ENCODE measurements at regions not wholly inside any gene's neighbourhood (a gene's known extent, or its start where the extent isn't known, plus 50 kb on each side); places are given as distances from the start of the nearest gene placed in this dataset.

DNA sequence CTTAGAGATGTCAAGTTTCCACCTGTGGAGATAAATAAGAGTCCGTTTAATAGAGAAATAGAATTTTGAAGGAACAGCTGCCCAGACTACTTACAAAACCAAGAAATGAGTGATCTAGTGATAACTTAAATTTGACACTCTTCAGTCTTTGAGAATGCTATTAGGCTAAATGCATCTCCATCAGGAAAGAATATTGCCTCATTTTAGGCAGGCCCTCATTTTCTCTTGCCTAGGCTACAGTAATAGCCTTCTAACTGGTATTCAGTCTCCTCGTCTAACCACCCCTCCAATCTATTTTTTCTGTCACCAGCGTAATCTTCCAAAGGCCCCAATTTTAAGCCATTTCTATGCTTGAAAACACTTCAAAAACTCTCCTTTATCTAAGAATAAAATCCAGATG lies 537.8 kb upstream of the CA10 start:
- no peaks in the 10 kb centered on the region for H3K36me3 ChIP-seq
- no peaks in the 10 kb centered on the region for H3K27me3 ChIP-seq
- DNase-seq (no peak), ATAC-seq (no peak)
- H3K4me3 ChIP-seq, result no peak overlapping the region
- intact Hi-C loops (cut with DNase I), result no loop called here
- H3K27ac ChIP-seq, result no peak overlapping the region
- no peak for TF ChIP-seq POLR2A (IDR thresholded peaks at IDR 0.05)
- TF ChIP-seq, protein P1, sequence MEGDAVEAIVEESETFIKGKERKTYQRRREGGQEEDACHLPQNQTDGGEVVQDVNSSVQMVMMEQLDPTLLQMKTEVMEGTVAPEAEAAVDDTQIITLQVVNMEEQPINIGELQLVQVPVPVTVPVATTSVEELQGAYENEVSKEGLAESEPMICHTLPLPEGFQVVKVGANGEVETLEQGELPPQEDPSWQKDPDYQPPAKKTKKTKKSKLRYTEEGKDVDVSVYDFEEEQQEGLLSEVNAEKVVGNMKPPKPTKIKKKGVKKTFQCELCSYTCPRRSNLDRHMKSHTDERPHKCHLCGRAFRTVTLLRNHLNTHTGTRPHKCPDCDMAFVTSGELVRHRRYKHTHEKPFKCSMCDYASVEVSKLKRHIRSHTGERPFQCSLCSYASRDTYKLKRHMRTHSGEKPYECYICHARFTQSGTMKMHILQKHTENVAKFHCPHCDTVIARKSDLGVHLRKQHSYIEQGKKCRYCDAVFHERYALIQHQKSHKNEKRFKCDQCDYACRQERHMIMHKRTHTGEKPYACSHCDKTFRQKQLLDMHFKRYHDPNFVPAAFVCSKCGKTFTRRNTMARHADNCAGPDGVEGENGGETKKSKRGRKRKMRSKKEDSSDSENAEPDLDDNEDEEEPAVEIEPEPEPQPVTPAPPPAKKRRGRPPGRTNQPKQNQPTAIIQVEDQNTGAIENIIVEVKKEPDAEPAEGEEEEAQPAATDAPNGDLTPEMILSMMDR (IDR thresholded peaks at IDR 0.05), result no peak
- H3K4me1 ChIP-seq, result no peaks in the 10 kb centered on the region
- WGBS (ENCODE audit: insufficient coverage, low coverage, low lambda C conversion rate, missing lambda C conversion rate), result 59% methylated on average over 3 of the region's 3 CpGs
- no peaks in the 10 kb centered on the region for H3K9me3 ChIP-seq

DNA sequence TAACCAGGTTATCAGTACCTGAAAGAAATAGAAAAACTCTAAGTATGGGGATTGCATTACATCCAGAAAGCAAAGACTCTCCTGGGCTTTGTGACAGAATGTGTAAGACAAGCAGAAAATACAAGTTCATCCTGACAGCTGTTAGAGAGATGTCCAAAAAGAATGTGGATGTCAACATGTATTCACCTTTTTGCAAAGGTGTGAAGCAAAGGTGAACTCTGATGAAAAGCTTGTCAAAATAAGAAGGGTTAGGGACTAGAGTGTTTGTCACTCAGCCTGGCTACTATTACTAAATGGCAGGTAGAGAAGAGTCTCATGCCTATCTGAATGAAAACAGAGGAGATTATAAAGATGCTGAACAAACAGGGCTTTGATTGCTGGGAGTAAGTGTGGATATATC lies 527.6 kb upstream of the CA10 start:
- H3K4me1 ChIP-seq, result no peaks in the 10 kb centered on the region

DNA sequence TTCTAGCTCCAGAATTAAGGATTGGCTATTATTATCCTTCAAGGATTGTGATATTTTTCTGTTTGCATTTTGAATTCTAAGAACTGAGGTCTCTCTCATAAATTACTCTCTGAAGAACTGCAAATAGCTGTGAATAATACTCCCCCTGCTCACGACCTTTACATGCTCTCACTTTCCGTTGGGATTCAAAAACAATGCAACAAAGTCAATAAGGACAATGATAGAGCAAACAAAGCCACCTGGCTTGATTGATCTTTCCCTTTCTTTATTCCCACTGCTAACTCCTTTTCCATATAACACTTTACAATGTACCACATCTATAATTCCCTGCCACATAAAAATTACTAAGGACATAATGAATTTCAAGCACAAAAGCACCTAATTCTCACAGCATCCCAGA lies 523.0 kb upstream of the CA10 start:
- H3K36me3 ChIP-seq, result no peaks in the 10 kb centered on the region
- TF ChIP-seq POLR2A (IDR thresholded peaks at IDR 0.05), result no peak
- TF ChIP-seq, protein P1 (IDR thresholded peaks at IDR 0.05), result no peak
- 12% methylated on average over 2 of the region's 2 CpGs for WGBS (ENCODE audit: insufficient coverage, low coverage, low lambda C conversion rate, missing lambda C conversion rate)
- H3K27me3 ChIP-seq, result no peaks in the 10 kb centered on the region
- no peak overlapping the region for H3K27ac ChIP-seq
- intact Hi-C loops (cut with DNase I), result no loop called here
- no peak overlapping the region for H3K4me3 ChIP-seq
- ATAC-seq (no peak), DNase-seq (no peak)
- no peaks in the 10 kb centered on the region for H3K9me3 ChIP-seq
- H3K4me1 ChIP-seq, result no peaks in the 10 kb centered on the region

More for the DNA sequence above, 527.6 kb upstream of the CA10 start:
- no peak overlapping the region for H3K4me3 ChIP-seq
- intact Hi-C loops (cut with DNase I), result no loop called here
- TF ChIP-seq, protein P1 (IDR thresholded peaks at IDR 0.05), result no peak
- no peak for TF ChIP-seq POLR2A (IDR thresholded peaks at IDR 0.05)
- H3K36me3 ChIP-seq, result no peaks in the 10 kb centered on the region
- H3K27ac ChIP-seq, result no peak overlapping the region
- no peaks in the 10 kb centered on the region for H3K9me3 ChIP-seq
- no peaks in the 10 kb centered on the region for H3K27me3 ChIP-seq
- ATAC-seq (no peak), DNase-seq (no peak)

DNA sequence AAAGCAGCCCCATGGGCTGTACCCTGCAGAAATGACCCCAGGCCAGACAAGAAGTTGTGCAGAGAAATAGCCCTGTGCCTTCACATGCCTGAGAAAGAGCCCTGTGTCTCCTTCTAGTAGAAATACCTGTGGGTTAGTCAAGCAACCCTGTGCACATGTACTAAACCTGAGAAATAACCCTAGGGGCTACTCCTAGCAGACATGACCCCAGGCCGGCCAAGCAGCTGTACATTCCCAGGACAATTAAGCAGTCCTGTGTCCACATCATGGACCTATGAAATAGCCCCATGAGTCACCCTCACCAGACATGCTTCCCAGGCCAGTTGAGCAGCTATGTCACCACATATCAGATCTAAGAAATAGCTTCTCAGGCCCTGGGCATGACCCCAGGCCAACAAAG lies 519.7 kb upstream of the CA10 start:
- no CpG with 5 or more reads among the region's 1 CpG for WGBS (ENCODE audit: insufficient coverage, low coverage, low lambda C conversion rate, missing lambda C conversion rate)
- TF ChIP-seq POLR2A (IDR thresholded peaks at IDR 0.05), result no peak
- TF ChIP-seq, protein P1 (IDR thresholded peaks at IDR 0.05), result no peak
- no peaks in the 10 kb centered on the region for H3K36me3 ChIP-seq
- DNase-seq (no peak), ATAC-seq (no peak)
- H3K9me3 ChIP-seq, result no peaks in the 10 kb centered on the region
- intact Hi-C loops (cut with DNase I), result no loop called here
- H3K27me3 ChIP-seq, result no peaks in the 10 kb centered on the region
- H3K27ac ChIP-seq, result no peak overlapping the region
- no peak overlapping the region for H3K4me3 ChIP-seq
- H3K4me1 ChIP-seq, result no peaks in the 10 kb centered on the region

DNA sequence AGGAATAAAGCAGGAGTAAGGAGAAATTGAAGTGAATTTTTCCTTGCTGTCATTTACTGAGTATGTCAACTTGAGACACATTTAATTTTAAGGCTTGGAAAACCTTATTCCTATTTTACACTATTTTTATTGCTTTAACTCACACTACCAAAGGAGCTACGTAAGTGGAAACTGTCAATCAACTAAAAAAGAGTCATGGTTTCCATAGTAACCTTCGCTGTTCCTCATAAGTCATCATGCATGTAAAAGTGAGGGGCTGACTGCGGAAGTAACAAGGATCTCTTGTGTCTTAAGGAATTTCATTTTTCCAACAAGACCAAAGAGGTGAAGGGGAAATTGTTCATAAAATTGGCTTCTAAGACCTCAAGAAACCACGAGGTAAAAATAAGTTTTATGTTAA lies 516.2 kb upstream of the CA10 start:
- Histone ChIP-seq H3K4me3 (no peak overlapping the region), H3K9me3 (no peaks in the 10 kb centered on the region), H3K27ac (no peak overlapping the region), H3K27me3 (no peaks in the 10 kb centered on the region), H3K36me3 (no peaks in the 10 kb centered on the region), H3K4me1 (no peaks in the 10 kb centered on the region)
- 48% methylated on average over 4 of the region's 4 CpGs for WGBS (ENCODE audit: insufficient coverage, low coverage, low lambda C conversion rate, missing lambda C conversion rate)
- ATAC-seq (no peak), DNase-seq (no peak)
- no peak for TF ChIP-seq POLR2A (IDR thresholded peaks at IDR 0.05)
- TF ChIP-seq, protein P1 (IDR thresholded peaks at IDR 0.05), result no peak
- intact Hi-C loops (cut with DNase I), result no loop called here
